ENCODE measurements at regions not wholly inside any gene's neighbourhood (a gene's known extent, or its start where the extent isn't known, plus 50 kb on each side); places are given as distances from the start of the nearest gene placed in this dataset.
"Not testable (repeated sequence)": the region's sequence is repeated elsewhere in the genome, so short reads cannot be mapped to it uniquely, and the experiment has no call there.

- CTCF ChIA-PET: no interaction called here
- H3K9me3 Mint-ChIP-seq (ENCODE audit: low read depth): no peaks in the 10 kb centered on the region
- H3K27me3 Mint-ChIP-seq: peaks cover 8% of the 10 kb centered on the region
- H3K36me3 Mint-ChIP-seq: no peaks in the 10 kb centered on the region
- DNase-seq (no peak), ATAC-seq (no peak)
- H3K4me1 Mint-ChIP-seq: no peaks in the 10 kb centered on the region
- no peak overlapping the region for H3K27ac Mint-ChIP-seq
- H3K4me3 Mint-ChIP-seq: no peak overlapping the region
Observed at GRCh38 chr6:159529934-159530333, 163.1 kb downstream of the SOD2 start.

GRCh38 chr6:159527351-159527750 is 165.7 kb downstream of the SOD2 start:
- H3K27ac Mint-ChIP-seq: no peak overlapping the region
- H3K4me1 Mint-ChIP-seq: no peaks in the 10 kb centered on the region
- no peak overlapping the region for H3K4me3 Mint-ChIP-seq
- no peak for ATAC-seq
- no peaks in the 10 kb centered on the region for H3K9me3 Mint-ChIP-seq (ENCODE audit: low read depth)
- CTCF ChIA-PET: no interaction called here
- peaks cover 17% of the 10 kb centered on the region for H3K27me3 Mint-ChIP-seq
- DNase-seq: no peak
- no peaks in the 10 kb centered on the region for H3K36me3 Mint-ChIP-seq

- ATAC-seq (no peak), DNase-seq (no peak)
- H3K4me3 Mint-ChIP-seq: no peak overlapping the region
- no peaks in the 10 kb centered on the region for H3K4me1 Mint-ChIP-seq
- no peaks in the 10 kb centered on the region for H3K36me3 Mint-ChIP-seq
- peaks cover 17% of the 10 kb centered on the region for H3K27me3 Mint-ChIP-seq
- CTCF ChIA-PET: no interaction called here
- no peak overlapping the region for H3K27ac Mint-ChIP-seq
- no peaks in the 10 kb centered on the region for H3K9me3 Mint-ChIP-seq (ENCODE audit: low read depth)
Observed at GRCh38 chr6:159525445-159526025, 167.5 kb downstream of the SOD2 start.

DNA sequence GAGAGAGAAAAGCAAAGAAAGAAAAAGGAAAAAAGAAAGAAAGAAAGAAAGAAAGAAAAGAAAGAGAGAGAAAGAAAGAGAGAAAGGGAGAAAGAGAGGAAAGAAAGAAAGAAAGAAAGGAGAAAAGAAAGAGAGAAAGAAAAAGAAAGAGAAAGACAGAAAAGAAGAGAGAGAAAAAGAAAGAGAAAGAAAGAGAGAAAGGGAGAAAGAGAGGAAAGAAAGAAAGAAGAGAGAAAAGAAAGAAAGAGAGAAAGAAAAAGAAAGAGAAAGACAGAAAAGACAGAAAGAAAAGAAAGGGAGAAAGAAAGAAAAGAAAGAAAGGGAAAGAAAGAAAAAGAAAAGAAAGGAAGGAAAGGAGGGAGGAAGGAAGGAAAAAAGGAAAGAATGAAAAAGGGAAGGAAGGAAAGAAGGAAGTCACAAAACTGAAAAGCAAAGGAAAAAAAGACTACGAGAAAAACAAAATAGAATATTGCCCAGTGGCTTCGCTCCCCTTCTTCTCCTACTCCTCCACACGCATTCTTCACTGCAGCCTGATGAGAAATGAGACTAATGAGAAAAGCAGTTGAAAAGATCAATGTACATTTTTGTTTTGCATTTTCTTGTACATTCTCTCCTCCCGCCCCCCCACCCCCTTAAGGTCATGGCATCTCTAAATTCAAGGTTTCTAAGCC is 170.0 kb downstream of the SOD2 start:
- H3K27ac Mint-ChIP-seq: no peak overlapping the region
- ATAC-seq (no peak), DNase-seq (no peak)
- CTCF ChIA-PET: no interaction called here
- no peaks in the 10 kb centered on the region for H3K9me3 Mint-ChIP-seq (ENCODE audit: low read depth)
- H3K4me1 Mint-ChIP-seq: no peaks in the 10 kb centered on the region
- H3K36me3 Mint-ChIP-seq: no peaks in the 10 kb centered on the region
- peaks cover 16% of the 10 kb centered on the region for H3K27me3 Mint-ChIP-seq
- H3K4me3 Mint-ChIP-seq: no peak overlapping the region

DNA sequence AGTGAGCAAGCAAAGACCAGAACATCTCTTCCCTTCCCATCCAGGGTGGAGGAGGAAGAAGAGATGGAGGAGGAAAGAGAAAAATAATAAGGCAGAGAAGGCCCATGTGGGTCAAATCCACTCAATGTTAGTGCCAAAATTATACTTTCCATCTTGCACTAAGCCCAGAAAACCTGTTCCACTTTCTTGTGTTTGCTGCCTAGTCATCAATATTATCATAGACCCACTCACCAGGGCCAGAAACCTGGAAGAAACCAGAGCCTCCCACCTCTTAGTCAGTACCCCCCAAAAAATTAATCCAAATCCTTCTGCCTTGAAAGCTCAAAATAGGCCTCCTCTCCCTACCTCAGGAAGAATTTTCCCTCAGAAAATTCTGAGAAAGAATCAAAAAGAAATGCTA is 171.1 kb downstream of the SOD2 start:
- Mint-ChIP-seq H3K36me3 (no peaks in the 10 kb centered on the region), H3K4me1 (no peaks in the 10 kb centered on the region), H3K27ac (no peak overlapping the region), H3K9me3 (ENCODE audit: low read depth) (no peaks in the 10 kb centered on the region), H3K4me3 (no peak overlapping the region), H3K27me3 (peaks cover 23% of the 10 kb centered on the region)
- DNase-seq: no peak
- no peak for ATAC-seq
- CTCF ChIA-PET: no interaction called here

DNA sequence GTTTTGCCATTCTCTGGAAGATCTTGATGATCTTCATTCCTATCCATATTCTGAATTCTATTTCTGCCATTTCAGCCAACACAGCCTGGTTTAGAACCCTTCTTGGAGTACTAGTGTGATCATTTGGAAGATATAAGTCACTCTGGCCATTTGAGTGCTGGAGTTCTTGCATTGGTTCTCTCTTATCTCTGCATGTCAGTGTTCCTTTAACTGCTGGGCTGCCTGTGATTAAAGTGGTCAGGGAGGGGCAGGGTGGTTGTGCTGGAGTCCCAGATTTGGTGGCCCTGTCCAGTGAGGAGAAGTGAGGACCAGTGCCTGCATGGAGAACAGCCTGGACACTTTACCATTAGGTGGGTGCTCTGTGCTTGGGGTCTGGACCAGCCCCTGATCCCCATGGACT is 173.0 kb downstream of the SOD2 start:
- DNase-seq: no peak
- no peaks in the 10 kb centered on the region for H3K4me1 Mint-ChIP-seq
- H3K27ac Mint-ChIP-seq: no peak overlapping the region
- no peak for ATAC-seq
- CTCF ChIA-PET: no interaction called here
- no peak overlapping the region for H3K4me3 Mint-ChIP-seq
- no peaks in the 10 kb centered on the region for H3K9me3 Mint-ChIP-seq (ENCODE audit: low read depth)
- H3K27me3 Mint-ChIP-seq: peaks cover 22% of the 10 kb centered on the region
- no peaks in the 10 kb centered on the region for H3K36me3 Mint-ChIP-seq

GRCh38 chr6:159515811-159516210 is 177.2 kb downstream of the SOD2 start:
- ATAC-seq; H3K36me3 Mint-ChIP-seq; H3K9me3 Mint-ChIP-seq (ENCODE audit: low read depth); H3K27ac Mint-ChIP-seq; DNase-seq; CTCF ChIA-PET; H3K4me3 Mint-ChIP-seq; H3K4me1 Mint-ChIP-seq: not testable (repeated sequence)
- peaks cover 13% of the 10 kb centered on the region for H3K27me3 Mint-ChIP-seq

DNA sequence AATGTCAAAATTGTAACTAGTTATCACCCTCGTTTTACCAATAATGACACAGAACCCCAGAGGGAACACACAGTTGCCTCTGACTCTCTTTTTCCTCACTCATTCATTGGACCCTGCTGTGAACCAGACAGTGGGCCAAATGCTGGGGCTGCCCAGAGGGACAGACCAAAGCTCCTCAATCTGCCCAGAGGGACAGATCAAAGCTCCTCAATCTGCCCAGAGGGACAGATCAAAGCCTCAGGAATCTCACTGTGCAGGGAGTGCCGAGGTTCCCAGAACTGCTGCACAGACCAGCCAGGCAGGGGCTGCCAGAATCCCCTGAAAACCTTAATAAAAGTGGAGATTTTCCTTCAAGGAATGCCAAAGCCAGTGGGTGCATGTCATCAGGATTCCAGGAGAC is 179.1 kb downstream of the SOD2 start:
- Mint-ChIP-seq H3K4me1 (no peaks in the 10 kb centered on the region), H3K27me3 (peaks cover 13% of the 10 kb centered on the region), H3K9me3 (ENCODE audit: low read depth) (no peaks in the 10 kb centered on the region), H3K4me3 (no peak overlapping the region), H3K27ac (no peak overlapping the region), H3K36me3 (no peaks in the 10 kb centered on the region)
- ATAC-seq (no peak), DNase-seq (no peak)
- CTCF ChIA-PET: no interaction called here

GRCh38 chr6:159513074-159513720 is 179.8 kb downstream of the SOD2 start:
- Mint-ChIP-seq H3K4me3 (no peak overlapping the region), H3K36me3 (no peaks in the 10 kb centered on the region), H3K9me3 (ENCODE audit: low read depth) (no peaks in the 10 kb centered on the region), H3K27ac (no peak overlapping the region), H3K27me3 (peaks cover 11% of the 10 kb centered on the region), H3K4me1 (no peaks in the 10 kb centered on the region)
- CTCF ChIA-PET: no interaction called here
- DNase-seq (no peak), ATAC-seq (no peak)

DNA sequence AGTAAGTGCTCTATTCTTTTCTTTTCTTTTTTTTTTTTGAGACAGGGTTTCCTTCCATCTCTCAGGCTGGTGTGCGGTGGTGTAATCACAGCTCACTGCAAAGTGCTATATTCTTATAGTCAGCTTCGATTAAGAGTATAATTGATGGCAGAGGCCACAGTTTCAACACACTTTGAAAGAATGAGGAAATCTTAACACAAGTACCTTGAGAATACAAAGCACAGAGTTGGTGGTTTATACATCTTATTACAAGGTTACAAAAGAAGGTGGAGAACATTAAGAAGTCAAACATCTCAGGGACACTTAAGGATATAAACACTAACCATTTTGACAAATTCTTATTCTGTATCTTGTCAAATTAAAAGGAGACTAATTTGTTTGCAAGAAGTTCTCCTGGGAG is 180.5 kb downstream of the SOD2 start:
- Mint-ChIP-seq H3K4me3 (no peak overlapping the region), H3K9me3 (ENCODE audit: low read depth) (no peaks in the 10 kb centered on the region), H3K27ac (no peak overlapping the region), H3K36me3 (no peaks in the 10 kb centered on the region), H3K27me3 (peaks cover 5% of the 10 kb centered on the region), H3K4me1 (no peaks in the 10 kb centered on the region)
- ATAC-seq: no peak
- DNase-seq: no peak
- CTCF ChIA-PET: no interaction called here

DNA sequence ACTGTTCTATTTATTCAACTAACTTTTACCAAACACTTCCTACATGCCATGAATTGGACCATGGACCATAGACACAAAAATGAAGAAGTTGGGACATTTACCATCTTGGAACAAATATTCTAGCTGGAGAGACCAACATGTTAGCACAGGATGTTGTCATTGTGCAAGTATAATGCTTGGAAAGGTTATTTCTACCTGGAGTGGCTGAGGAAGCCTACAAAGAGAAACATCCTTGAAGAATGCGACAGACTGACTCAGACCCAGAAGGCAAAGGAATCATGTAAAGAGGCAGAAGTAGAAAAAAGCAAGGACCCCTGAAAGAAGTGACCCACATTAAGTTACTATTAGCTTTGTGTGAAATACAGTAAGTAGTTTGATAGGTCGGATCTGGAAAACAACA is 180.9 kb downstream of the SOD2 start:
- Mint-ChIP-seq H3K36me3 (no peaks in the 10 kb centered on the region), H3K4me1 (no peaks in the 10 kb centered on the region), H3K4me3 (no peak overlapping the region), H3K9me3 (ENCODE audit: low read depth) (no peaks in the 10 kb centered on the region), H3K27ac (no peak overlapping the region), H3K27me3 (peaks cover 4% of the 10 kb centered on the region)
- ATAC-seq (no peak), DNase-seq (no peak)
- CTCF ChIA-PET: no interaction called here

- CTCF ChIA-PET: no interaction called here
- Mint-ChIP-seq H3K36me3 (no peaks in the 10 kb centered on the region), H3K9me3 (ENCODE audit: low read depth) (no peaks in the 10 kb centered on the region), H3K4me3 (no peak overlapping the region), H3K4me1 (no peaks in the 10 kb centered on the region), H3K27ac (no peak overlapping the region), H3K27me3 (no peaks in the 10 kb centered on the region)
- no peak for DNase-seq
- no peak for ATAC-seq
Observed at GRCh38 chr6:159510141-159510540, 182.9 kb downstream of the SOD2 start.

DNA sequence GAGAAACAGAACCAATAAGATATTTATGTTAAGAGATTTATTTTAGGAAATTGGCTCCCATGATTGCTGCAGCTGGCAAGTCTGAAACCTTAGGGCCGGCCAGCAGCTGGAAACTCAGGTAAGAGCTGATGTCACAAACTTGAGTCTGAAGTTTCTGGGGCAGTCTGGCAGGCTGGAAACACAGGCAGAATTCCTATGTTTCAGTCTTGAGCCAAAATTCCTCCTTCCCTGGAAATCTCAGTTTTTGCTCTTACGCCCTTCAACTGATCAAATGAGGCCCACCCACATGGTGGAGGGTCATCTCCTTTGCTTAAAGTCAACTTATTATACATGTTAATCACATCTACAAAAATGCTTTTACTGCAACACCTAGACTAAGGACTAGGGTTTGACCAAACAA is 184.1 kb downstream of the SOD2 start:
- ATAC-seq: no peak
- Mint-ChIP-seq H3K27ac (no peak overlapping the region), H3K36me3 (no peaks in the 10 kb centered on the region), H3K27me3 (no peaks in the 10 kb centered on the region), H3K4me1 (no peaks in the 10 kb centered on the region), H3K9me3 (ENCODE audit: low read depth) (no peaks in the 10 kb centered on the region), H3K4me3 (no peak overlapping the region)
- CTCF ChIA-PET: no interaction called here
- DNase-seq: no peak

DNA sequence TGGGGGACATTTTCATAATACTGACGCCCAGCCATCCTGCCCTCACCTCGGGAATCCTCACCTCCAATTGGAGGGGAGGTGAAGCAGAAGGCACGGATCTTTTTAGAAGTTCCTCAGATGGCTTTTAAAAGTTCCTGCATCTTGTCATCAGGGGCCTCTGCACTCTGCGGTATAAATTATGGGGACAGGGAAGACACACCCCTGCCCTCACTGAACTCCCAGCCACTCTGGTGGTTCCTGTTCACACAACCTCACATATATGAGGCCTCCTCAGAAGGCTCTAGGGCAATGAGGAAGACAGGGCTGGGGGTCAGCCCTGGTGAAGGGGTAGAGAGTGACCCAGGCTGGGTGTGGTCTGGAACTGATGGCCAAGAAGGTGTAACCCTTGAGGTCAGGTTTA is 187.0 kb downstream of the SOD2 start:
- peaks cover 6% of the 10 kb centered on the region for H3K27me3 Mint-ChIP-seq
- no peaks in the 10 kb centered on the region for H3K9me3 Mint-ChIP-seq (ENCODE audit: low read depth)
- H3K27ac Mint-ChIP-seq: no peak overlapping the region
- H3K36me3 Mint-ChIP-seq: no peaks in the 10 kb centered on the region
- no peak overlapping the region for H3K4me3 Mint-ChIP-seq
- ATAC-seq (no peak), DNase-seq (no peak)
- CTCF ChIA-PET: no interaction called here
- no peaks in the 10 kb centered on the region for H3K4me1 Mint-ChIP-seq
